Fibroblast of lung (primary cell): ENCODE measurements at regions not wholly inside any gene's neighbourhood (a gene's known extent, or its start where the extent isn't known, plus 50 kb on each side); places are given as distances from the start of the nearest gene placed in this dataset.

Experiments
- DNase-seq, 2 donors: peaks; one replicate each; pipeline versions ENCODE4 v3.0.0 to v3.0.0-alpha.2; 2010; ENCODE audit warnings: low read depth in 2 of 2
- H2AFZ ChIP-seq: 2 replicates; pipeline ENCODE4 v1.5.1; 2012; ENCODE audit warnings: low read length, control low read depth, inconsistent platforms
- H3K27ac ChIP-seq: 2 replicates; pipeline ENCODE4 v1.5.1; 2011; ENCODE audit warnings: low read length, control low read depth; ENCODE audit not compliant: insufficient read depth
- H3K27me3 ChIP-seq: 2 replicates; pipeline ENCODE4 v1.5.1; 2011; ENCODE audit warnings: mild to moderate bottlenecking, low read length; ENCODE audit not compliant: control insufficient read depth, insufficient read depth
- H3K36me3 ChIP-seq: 2 replicates; pipeline ENCODE4 v1.5.1; 2011; ENCODE audit warnings: low read length; ENCODE audit not compliant: control insufficient read depth, insufficient read depth
- H3K4me1 ChIP-seq: 2 replicates; pipeline ENCODE4 v1.5.1; 2011; ENCODE audit warnings: low read length; ENCODE audit not compliant: control insufficient read depth, insufficient read depth; ENCODE audit errors: extremely low read depth
- H3K4me2 ChIP-seq: 2 replicates; pipeline ENCODE4 v1.5.1; 2011; ENCODE audit warnings: low read length, control low read depth; ENCODE audit not compliant: insufficient read depth; ENCODE audit errors: extremely low read depth
- H3K4me3 ChIP-seq, 4 experiments: fragments of 200-600 bp in 1 of 4; sonication (generic) in 1 of 4; replicated peaks in 1 of 4; 2 replicates each; pipeline ENCODE4 v1.5.1; 2011 to 2016; ENCODE audit warnings: low read length in 4 of 4, low read depth in 3 of 4, mild to moderate bottlenecking in 3 of 4, control low read depth in 2 of 4, inconsistent platforms in 1 of 4, mixed read lengths in 1 of 4; ENCODE audit not compliant: insufficient read depth in 1 of 4; ENCODE audit errors: control extremely low read depth in 1 of 4
- H3K79me2 ChIP-seq: 2 replicates; pipeline ENCODE4 v1.5.1; 2012; ENCODE audit warnings: mild to moderate bottlenecking, low read length, inconsistent platforms; ENCODE audit not compliant: control insufficient read depth, insufficient read depth
- H3K9ac ChIP-seq: 2 replicates; pipeline ENCODE4 v1.5.1; 2011; ENCODE audit warnings: mild to moderate bottlenecking, low read length, control low read depth; ENCODE audit not compliant: insufficient read depth
- H3K9me3 ChIP-seq: 2 replicates; pipeline ENCODE4 v1.5.1; 2012; ENCODE audit warnings: low read depth, low read length; ENCODE audit not compliant: control insufficient read depth, insufficient read depth
- H4K20me1 ChIP-seq: 2 replicates; pipeline ENCODE4 v1.5.1; 2011; ENCODE audit warnings: low read length; ENCODE audit not compliant: control insufficient read depth, insufficient read depth; ENCODE audit errors: extremely low read depth
- CTCF ChIP-seq, 2 donors: IDR thresholded peaks in 1 of 2; conservative IDR thresholded peaks in 1 of 2; 1 replicate in 1 of 2; 2 replicates in 1 of 2; pipeline ENCODE4 v1.5.1; 2011 to 2012; ENCODE audit warnings: low read length in 2 of 2, control low read depth in 1 of 2, inconsistent platforms in 1 of 2, low read depth in 1 of 2, mild to moderate bottlenecking in 1 of 2
- EZH2 ChIP-seq: IDR thresholded peaks from 2 replicates; pipeline ENCODE4 v1.5.1; 2012; ENCODE audit warnings: low read length, control low read depth, mild to moderate bottlenecking; ENCODE audit errors: missing control alignments

- no peaks in the 10 kb centered on the region for H3K27me3 ChIP-seq
- no peak overlapping the region for H3K4me2 ChIP-seq
- H3K9me3 ChIP-seq, result no peaks in the 10 kb centered on the region
- TF ChIP-seq EZH2 (no peak), CTCF (conservative IDR thresholded peaks at IDR 0.05 in 1 of 2, IDR thresholded peaks at IDR 0.05 in 1 of 2; ENCODE audit: low read depth in 1 of 2, low read length in 2 of 2) (no peak)
- H2AFZ ChIP-seq, result no peak overlapping the region
- no peak overlapping the region for H3K9ac ChIP-seq
- H4K20me1 ChIP-seq, result no peaks in the 10 kb centered on the region
- H3K4me1 ChIP-seq, result peaks cover 13% of the 10 kb centered on the region
- no peak overlapping the region for H3K4me3 ChIP-seq
- peak overlapping the region; percentile 67 for H3K27ac ChIP-seq
- no peaks in the 10 kb centered on the region for H3K36me3 ChIP-seq
- H3K79me2 ChIP-seq, result no peaks in the 10 kb centered on the region
- DNase-seq, result peak; percentile 94 to 99
These were observed 237.0 kb downstream of the MRPL39 start for GRCh38 chr21:25370311-25370744.

GRCh38 chr21:25369524-25370300, 237.6 kb downstream of the MRPL39 start:
- DNase-seq, result peak in 1 of 2 donors; percentile 85
- no peaks in the 10 kb centered on the region for H4K20me1 ChIP-seq
- no peaks in the 10 kb centered on the region for H3K9me3 ChIP-seq
- no peaks in the 10 kb centered on the region for H3K27me3 ChIP-seq
- no peak overlapping the region for H3K9ac ChIP-seq
- peak overlapping the region; percentile 82 for H3K27ac ChIP-seq
- H3K4me3 ChIP-seq, result no peak overlapping the region
- H3K4me1 ChIP-seq, result peaks cover 13% of the 10 kb centered on the region
- H3K4me2 ChIP-seq, result peak overlapping the region; percentile 28
- no peak overlapping the region for H2AFZ ChIP-seq
- no peaks in the 10 kb centered on the region for H3K79me2 ChIP-seq
- TF ChIP-seq EZH2 (no peak), CTCF (conservative IDR thresholded peaks at IDR 0.05 in 1 of 2, IDR thresholded peaks at IDR 0.05 in 1 of 2; ENCODE audit: low read depth in 1 of 2, low read length in 2 of 2) (no peak)
- no peaks in the 10 kb centered on the region for H3K36me3 ChIP-seq

DNA sequence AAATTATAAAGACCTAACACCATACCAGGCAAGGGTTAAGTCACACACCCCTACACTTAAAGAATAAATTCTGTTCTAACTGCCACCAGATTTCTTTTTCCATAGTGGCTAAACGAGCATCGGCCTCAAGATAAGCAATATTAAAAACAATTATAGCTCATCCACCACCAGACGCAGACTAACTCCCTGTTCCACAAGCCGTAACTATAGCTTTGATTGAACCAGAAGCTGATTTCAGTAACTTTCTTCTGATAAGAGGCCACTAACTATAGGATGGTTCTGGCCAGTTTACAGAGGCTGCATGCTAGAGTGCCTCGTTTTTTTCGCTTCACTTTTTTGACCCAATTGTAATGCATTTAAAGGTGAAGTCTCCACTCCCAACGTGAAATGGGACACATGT, 238.8 kb downstream of the MRPL39 start:
- Histone ChIP-seq H3K9me3 (no peaks in the 10 kb centered on the region), H3K9ac (no peak overlapping the region), H3K4me2 (no peak overlapping the region), H2AFZ (no peak overlapping the region), H3K79me2 (no peaks in the 10 kb centered on the region), H3K4me3 (no peak overlapping the region), H3K4me1 (peaks cover 13% of the 10 kb centered on the region), H3K27ac (no peak overlapping the region), H3K36me3 (no peaks in the 10 kb centered on the region), H3K27me3 (no peaks in the 10 kb centered on the region), H4K20me1 (no peaks in the 10 kb centered on the region)
- TF ChIP-seq EZH2, result no peak
- DNase-seq, result no peak
